HG02759 (cell line): ENCODE measurements at regions not wholly inside any gene's neighbourhood (a gene's known extent, or its start where the extent isn't known, plus 50 kb on each side); places are given as distances from the start of the nearest gene placed in this dataset.
"Not testable (repeated sequence)": the region's sequence is repeated elsewhere in the genome, so short reads cannot be mapped to it uniquely, and the experiment has no call there.

Source experiments
- ATAC-seq: cut with Tn5 transposase; IDR thresholded peaks from one replicate; pipeline ENCODE4 v1.9.1; 2021; ENCODE audit warnings: mild to moderate bottlenecking, moderate library complexity; ENCODE audit not compliant: unreplicated experiment

- no peak for ATAC-seq
These were observed 51.7 kb downstream of the UBE2NL start for GRCh38 chrX:143935601-143936000.

DNA sequence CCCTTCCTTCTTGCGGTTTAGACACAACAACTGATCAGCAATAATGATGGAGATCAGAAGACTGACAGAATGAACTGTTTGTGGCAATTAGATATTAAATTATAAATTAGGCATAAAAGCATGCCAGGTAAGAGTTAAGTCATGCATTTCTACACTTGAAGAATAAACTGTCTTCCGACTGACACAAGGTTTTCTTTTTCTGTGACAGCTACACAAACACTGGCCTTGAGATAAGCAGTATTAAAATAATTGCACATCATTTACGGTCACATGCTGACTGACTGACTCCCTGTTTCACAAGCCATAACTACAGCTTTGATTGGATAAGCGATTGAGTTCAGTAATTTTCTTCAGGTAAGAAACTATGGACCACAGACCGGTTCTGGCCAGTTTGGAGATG lies 56.2 kb downstream of the UBE2NL start:
- no peak for ATAC-seq

DNA sequence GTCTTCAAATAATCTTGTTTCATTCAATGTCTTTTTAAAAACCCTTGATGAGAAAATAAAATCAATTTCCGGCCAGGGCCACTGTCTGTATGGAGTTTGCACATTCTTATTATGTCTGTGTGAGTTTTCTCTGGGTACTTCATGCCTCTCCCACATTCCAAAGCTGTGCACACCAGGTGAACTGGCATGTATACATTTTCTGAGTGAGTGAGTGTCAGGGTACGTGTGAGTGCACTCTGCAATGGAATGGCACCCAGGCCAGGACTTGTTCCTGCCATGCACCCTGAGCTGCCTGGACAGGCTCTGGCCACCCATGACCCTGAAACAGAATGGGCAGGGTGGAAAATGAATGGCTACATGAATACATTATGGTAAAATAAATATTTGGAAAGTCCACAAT lies 61.3 kb downstream of the UBE2NL start:
- no peak for ATAC-seq

GRCh38 chrX:143964549-143964948 lies 80.7 kb downstream of the UBE2NL start:
- ATAC-seq = no peak

GRCh38 chrX:143988356-143988755 lies 104.5 kb downstream of the UBE2NL start:
- no peak for ATAC-seq

- ATAC-seq = no peak
These were observed 110.3 kb downstream of the UBE2NL start for GRCh38 chrX:143994206-143994605.

DNA sequence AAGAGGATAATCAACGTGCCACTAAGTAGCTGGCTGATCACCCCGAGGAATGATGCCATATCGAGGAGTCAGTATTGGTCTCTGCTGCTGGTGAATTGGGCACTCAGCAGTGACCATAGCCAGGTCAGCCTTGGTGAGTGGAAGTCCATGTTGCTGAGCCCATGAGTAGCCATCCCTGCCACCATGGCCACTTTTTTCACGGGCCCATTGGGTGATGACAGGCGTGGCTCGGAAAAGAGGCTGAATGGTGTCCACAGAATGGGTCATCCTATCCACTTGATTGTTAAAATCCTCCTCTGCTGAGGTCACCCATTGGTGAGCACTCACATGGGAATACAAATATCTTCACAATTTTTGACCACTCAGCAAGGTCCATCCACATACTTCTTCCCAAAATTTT lies 114.4 kb downstream of the UBE2NL start:
- no peak for ATAC-seq

DNA sequence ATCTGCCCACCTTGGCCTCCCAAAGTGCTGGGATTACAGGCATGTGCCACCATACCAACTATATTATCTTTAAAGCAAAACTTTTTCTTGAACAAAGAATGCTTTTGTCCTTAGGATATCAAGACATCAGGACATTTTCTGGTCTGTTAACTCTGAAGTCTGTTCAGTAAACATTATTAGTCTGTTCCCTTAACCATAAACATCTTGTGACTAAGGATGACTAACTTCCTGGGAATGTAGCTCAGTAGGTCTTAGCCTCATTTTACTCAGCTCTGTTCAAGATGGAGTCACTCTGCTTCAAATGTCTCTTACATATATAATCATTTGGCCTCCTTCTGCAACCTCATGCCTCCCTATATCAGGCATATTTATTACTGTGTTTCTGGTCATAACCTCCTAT lies 122.9 kb downstream of the UBE2NL start:
- no peak for ATAC-seq

DNA sequence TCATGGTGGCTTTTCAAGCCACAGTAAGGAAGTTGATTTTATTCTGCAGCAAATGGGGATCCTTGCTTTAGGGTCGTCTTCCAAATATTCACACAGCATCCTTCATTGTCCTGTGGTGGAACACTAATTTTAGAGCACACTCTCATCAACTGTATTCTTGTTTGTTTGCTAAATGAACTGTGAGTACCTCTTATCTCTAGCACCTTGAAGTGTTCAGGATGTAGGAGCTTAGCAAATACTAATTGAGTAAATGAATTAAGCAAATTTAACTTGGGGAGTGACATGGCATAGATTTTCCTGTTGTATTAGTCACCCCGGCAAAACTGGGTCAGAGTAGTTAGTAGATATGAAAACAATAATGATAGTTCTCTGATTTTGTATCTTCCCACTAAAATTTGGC lies 156.9 kb downstream of the UBE2NL start:
- no peak for ATAC-seq

DNA sequence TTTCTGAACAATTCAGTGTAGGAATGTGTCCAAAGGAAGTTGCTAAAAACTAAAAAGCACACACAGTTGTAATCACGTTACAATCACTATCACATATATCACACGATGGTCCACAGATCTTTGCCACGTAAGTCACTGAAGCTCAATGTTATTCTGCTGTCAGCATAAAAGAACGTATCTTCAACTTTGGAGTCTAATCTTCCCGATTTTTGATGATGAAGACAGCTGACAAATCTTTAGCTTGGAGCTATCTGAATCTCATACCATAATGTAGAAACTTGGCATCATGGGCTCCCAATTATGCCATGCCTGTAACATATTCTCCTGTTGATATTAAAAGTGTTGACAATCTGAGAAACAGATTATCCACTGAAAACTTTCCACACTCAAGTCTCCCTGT lies 158.4 kb downstream of the UBE2NL start:
- ATAC-seq = no peak

GRCh38 chrX:144075432-144075831 lies 191.6 kb downstream of the UBE2NL start:
- ATAC-seq = no peak

GRCh38 chrX:144082237-144082636 lies 198.4 kb downstream of the UBE2NL start:
- not testable (repeated sequence) for ATAC-seq

DNA sequence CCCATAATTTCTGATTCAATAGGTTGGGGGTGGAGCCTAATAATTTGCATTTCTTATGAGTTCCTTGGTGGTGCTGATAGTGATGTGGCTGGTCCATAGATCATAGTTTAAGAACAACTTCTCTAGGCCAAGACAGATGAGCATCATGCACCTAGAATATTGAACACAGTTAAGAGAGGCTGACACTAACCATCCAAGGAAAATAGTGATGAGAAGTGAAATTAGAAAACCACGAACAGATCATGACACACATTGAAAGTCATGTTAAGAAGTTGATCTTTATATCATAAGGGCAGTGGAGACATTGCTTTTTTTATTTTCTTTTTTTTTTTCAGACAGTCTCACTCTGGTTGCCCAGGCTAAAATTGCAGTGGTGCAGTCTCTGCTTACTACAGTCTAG lies 205.8 kb downstream of the UBE2NL start:
- ATAC-seq = not testable (repeated sequence)

DNA sequence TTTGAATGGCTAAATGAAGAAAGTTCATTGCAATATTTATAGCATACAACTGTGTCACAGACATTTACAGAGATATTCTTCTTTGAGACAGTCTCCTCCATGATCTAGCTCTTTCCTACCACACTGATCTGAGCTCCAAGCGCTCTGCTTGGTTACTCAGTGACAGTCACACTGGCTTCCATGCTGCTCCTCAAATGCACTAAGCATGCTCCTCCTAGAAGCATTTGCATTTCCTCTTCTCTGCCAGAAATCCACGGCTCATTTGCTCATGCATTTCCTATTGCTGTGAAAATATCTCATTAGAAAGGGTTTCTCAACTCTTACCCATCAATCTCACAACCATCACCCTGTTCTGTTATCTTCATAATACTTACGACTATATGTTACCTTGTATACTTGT lies 208.2 kb downstream of the UBE2NL start:
- not testable (repeated sequence) for ATAC-seq

- not testable (repeated sequence) for ATAC-seq
These were observed 235.6 kb downstream of the UBE2NL start for GRCh38 chrX:144119490-144119889.

DNA sequence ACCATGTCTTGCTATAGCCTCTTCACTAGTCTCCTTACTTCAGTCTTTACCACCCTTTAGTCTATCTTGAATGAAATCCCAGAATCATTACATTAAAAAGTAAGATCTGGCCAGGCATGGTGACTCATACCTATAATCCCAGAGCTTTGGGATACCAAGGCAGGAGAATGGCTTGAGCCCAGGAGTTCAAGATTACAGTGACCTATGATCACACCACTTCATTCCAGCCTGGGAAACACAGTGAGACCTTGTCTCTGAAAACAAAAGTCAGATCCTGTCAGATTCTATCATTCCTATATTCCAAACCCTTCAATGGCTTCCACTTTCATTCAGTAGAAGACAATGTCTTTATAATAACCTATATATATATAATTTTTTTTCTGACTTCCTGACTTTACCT lies 237.7 kb downstream of the UBE2NL start:
- not testable (repeated sequence) for ATAC-seq

DNA sequence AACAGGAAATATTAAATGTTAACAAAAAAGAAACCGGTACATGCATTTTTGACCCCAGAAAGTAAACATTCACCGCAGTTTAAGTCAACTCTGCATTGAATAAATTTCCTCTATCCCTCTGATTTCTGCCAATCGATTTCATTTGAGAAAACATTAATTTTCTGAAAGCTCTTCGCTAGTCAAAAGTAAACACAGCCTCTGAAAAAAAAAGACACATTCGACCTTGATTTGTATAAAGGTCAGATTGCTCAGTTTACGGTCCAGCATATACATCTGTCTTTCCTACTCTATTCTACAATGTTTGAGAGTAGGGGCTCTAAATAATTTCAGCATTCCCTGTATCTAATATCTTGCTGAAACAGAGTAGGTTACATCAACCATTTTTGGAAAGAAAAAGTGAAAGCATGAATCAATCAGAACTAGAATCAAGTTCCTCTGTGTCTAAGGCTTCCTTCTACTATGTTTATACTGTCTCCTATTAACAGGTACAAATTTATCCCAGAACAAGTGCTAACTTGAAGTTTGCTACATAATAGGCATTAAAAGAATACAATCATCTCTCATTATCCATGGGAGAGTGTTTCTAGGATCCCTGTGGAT lies 243.8 kb downstream of the UBE2NL start:
- not testable (repeated sequence) for ATAC-seq

- not testable (repeated sequence) for ATAC-seq
These were observed 245.6 kb downstream of the UBE2NL start for GRCh38 chrX:144129511-144129910.

- not testable (repeated sequence) for ATAC-seq
These were observed 246.6 kb downstream of the UBE2NL start for GRCh38 chrX:144130507-144130906.

DNA sequence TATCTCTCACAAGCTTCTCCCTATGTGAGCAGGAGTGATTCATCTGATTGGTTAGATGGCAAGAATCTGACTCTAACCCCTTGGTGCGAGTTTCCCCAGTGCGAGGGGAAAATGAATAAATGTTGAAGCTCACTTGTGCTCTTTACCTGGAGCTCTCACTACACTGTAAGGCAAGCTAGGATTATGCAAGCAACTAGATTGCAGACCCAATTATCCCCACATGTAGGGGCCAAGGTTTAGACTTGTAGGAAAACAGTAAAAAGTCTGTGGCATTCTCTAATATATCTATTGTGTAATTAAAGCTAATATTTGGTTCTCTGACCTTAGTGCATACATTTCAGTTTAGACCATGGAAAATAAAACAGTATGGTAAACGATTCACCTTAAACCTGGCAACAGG lies 247.2 kb downstream of the UBE2NL start:
- ATAC-seq = not testable (repeated sequence)

DNA sequence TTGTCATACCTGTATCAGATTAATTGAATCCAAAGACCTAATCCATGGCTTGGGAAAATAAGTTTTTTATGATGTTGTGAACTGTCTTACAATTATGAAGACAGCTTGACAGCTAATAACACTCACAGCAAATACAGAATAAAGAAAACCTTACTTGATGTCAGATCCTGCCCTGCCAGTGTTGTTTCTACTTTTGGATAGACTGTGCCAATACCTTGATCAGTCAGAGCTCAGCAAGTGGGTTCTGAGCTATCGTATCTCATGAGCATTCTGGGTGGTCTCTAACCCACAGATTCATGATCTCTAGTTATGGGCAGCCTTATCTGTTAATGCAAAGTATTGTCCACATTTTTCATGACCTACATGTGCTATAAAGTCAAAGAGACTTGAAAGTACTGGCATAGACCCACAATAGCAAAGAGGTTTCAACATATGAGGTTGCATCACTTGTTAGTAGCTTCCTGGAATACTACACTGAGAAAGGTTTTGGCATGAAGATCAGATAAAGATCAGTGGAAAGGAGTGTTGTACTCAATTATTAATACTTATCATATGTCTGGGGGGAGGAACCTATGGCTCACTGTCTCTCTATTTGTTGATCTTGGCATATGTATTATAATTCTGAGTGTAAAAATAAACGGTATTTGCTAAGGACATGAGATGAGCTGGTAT lies 250.7 kb downstream of the UBE2NL start:
- not testable (repeated sequence) for ATAC-seq

DNA sequence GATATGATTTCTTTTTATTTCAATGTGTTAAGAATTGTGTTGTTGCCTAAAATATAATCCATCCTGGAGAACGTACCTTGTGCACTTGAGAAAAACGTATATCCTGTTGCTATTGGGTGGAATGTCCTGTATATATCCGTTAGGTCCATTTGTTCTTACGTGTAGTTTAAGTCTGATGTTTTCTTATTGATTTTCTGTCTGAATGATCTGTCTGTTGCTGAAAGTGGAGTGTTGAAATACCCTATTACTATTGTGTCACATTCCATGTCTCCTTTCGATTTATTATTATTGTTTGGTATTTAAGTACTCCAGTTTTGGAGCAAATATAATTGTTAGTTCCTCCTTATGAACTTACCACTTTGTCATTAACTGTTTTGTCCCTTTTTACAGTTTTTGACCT lies 270.6 kb downstream of the UBE2NL start:
- not testable (repeated sequence) for ATAC-seq

- ATAC-seq = peak; percentile 63
These were observed 301.3 kb downstream of the UBE2NL start for GRCh38 chrX:144185197-144185596.
